ENCODE measurements at regions not wholly inside any gene's neighbourhood (a gene's known extent, or its start where the extent isn't known, plus 50 kb on each side); places are given as distances from the start of the nearest gene placed in this dataset.
"Not testable (repeated sequence)": the region's sequence is repeated elsewhere in the genome, so short reads cannot be mapped to it uniquely, and the experiment has no call there.

DNA sequence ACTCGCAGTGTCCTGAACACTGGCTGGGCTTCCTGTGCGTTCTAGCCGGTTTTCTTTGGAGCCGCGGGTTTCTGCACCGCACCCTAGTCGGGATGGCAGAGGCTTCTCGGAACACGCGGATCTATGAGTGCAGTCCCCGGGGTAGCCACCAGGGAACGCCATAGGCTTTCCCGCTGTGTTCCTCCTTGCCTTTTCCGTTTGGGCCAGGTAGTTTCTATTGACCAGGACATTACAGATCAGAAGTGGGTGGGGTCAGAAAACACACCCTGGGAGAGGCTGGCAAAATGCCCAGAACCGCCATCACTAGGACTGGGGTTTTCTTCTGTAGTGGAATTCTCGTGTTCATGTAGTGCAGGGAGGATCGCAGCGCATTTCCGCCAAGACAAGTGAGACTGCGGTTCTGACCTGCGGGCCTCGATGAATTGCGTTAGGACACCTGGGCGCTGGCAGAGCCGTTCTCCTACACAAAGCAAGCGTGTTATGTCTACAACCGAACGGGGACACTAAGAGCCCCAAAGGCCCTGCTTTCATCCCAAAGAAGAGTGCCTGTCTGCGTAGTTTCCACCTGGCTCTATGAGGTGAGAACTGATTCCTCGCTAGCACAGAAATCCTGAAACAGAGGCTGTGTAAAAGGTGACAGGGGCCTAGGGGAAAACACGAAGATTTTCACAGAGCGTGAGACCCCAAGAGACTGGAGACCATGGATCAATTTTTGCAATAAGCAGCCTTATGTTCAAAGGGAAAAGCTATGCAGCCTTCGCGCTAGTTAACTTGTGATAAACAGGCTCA, 121.5 kb downstream of the PPIAL4G start:
- not testable (repeated sequence) for DNase-seq (ENCODE audit: low read depth)

DNA sequence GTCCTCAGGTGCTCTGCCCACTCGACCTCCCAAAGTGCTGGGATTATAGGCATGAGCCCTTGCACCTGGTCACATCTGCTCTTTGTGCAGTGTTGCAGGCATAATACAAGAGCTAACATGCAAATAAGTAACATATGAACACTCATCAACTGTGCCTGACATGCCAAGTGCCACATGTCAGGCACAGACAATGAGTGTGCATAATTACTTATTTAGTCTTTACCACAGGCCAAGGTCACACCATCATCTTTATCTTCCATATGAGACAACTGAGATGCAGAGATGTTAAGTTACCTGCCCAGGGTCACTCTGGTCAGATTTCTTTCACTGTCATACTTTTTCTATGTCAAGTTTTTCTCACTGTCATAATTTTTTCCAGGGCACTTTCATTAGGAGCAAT, 126.1 kb downstream of the PPIAL4G start:
- no peak for DNase-seq (ENCODE audit: low read depth)

DNA sequence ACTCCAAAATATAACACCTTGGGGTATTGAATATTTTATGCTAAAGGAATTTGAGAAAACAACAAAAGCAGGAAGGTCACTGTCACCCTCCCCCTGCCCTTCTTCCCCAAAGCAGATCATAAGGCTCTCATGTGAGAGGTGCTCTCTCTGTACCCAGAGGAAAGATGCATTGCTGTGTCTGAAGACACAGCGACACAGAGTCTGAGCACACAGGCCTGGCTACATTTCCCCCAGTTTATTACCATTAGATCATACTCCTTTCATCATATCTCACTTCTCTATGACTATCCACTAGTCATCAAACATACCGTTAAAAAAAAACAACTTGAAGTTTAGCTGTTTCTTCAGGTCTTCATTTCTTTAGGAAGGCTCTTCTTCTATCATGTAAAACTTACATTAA, 127.1 kb downstream of the PPIAL4G start:
- no peak for DNase-seq (ENCODE audit: low read depth)

DNA sequence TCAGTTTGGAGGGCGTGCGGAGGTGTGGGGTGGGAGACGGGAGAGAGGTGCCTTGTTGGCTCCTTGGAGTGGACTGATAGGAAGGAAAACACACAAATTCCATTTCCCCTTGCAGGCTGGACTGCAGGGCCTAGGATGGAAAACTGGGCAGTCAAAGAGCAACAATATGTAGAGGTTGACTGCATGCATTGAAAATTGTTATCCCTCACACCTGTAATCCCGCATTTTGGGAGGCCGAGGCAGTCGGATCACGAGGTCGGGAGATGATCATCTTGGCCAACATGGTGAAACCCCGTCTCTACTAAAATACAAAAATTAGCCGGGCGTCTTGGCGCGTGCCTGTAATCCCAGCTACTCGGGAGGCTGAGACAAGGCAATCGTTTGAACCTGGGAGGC, 128.2 kb downstream of the PPIAL4G start:
- no peak for DNase-seq (ENCODE audit: low read depth)

DNA sequence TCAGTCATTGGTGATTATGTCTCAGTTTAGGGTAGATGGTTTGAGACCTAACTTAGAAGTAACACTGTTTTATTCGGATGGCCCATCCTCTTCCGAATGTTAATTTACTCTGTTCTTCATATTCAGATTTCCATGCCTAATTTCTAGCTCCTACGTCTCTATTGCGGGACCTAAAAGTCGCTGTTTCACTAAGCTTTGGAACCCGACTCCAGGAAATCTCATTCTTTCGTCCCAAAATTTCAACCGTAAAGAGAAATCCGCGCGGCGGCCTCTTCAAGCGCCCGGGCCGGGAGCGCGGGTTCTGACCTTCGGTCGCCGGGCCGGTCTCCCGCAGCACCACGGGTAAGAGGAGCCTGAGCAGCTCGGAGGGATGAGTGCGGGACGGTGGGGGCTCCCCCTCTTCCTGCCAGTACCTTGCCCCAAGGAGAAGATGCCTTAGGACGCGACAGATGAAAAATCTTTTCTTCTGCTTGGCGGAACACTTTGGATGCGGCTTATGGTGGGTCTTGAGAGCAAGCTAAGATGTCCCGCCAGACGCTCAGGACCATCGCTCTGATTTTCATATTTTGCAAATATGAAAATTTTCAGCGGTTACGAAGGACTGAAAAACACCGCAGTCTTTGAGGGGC, 128.7 kb downstream of the PPIAL4G start:
- no peak for DNase-seq (ENCODE audit: low read depth)

DNA sequence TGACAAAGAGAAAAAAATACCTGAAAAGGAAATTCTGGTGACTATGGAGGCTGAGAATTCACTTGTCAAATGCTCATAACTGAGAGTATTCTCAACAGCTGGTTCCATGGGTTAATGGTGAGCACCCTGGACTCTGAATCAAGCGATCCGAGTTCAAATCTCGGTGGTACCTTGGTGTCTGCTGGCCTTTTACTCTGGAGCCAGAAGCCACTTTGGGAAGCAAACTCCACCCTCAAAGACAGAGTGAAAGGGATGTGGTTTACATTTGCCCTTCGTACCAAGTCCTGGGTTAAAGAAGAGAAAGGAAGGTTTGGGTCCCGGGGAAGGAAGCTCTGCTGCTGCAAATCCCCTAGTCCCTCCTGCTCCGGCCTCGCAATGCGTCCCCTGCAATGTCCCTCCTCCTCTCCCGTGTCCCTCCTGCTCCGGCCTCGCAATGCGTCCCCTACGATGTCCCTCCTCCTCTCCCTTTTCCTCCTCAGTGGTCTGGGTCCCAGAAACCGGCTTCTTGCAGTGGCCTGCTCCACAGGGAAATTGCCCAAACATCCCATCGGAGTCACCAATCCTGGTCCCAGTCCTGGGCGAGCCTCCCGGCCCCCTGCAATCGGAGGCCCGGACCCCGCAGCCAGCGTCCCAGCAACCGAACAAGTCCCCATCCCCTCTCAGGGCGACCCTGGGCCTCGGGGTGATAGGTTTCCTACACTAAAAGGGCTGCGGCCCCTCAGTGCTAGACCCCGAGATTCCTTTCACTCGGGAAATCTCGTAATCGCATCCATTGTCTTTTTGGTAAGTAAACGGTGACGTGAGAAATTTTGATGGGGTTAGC, 129.4 kb downstream of the PPIAL4G start:
- DNase-seq (ENCODE audit: low read depth), result peak; percentile 49

DNA sequence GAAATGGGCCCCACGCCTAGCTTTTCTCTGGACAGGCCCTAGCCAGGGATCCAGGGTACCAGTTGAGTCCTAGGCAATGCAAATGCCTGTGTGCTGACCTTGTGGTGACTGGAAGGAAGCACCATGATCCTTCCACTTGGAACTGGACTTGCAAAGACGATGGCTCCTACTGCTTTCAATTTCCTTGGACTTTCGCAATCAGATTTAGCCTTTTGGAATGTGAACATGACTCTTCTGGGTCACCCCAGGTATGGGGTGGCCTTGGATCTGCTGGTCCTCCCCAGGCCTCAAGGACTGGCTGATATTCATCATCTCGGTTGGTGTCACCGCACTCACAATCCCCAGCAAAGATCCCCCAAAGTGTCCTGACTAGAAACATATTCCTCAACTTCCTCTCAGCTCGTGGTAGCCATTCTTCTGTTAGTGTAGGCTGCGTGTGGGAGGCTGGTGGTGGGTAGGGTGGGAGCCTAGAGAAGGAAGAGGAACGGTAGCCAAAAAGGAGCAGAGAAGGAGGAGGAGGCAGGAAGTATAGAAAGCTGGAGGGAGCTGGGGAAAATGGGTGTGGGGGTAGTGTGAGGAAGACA, 130.5 kb downstream of the PPIAL4G start:
- DNase-seq (ENCODE audit: low read depth), result no peak

DNA sequence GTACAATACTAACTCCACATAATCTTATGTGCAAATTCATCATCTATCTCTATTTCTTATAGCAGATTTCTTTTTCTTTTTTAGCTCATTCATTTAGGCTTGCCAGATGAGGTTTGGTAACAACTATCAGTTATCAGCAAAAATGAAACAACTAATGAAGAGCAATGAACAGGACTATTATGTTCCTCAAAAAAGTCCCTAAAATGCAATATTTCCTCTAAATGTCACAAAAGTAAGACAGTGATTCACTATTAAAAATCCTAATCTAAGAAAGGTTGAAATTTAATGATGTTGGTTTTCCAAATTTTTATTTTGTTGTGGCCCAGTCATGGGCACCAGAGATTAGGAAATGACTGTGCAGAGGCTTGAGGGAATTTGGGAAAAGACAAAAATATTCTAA, 135.3 kb downstream of the PPIAL4G start:
- no peak for DNase-seq (ENCODE audit: low read depth)

DNA sequence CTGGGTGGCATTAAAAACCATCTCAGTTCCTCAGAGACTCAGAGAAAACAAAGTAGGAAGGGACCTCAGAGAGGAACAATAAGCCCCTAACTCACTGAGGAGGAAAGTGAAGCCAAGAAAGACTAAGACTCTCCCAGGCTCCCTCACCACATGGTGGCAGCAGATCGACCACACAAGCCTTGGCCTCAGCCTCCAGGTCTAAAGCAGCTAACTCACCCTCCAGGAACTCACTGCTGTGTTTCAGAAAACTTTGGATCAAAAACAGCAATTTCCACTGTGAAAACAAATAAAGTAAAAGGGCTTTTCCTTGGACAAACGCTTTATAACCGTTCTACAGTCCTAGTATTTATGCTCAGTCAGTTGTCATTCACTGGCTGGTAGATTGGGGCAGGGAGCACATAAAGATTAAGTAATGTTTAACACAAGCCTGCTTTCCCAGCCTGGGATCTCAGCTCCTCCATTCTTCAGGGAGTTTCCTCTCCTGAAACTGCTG, 137.4 kb downstream of the PPIAL4G start:
- DNase-seq (ENCODE audit: low read depth), result peak; percentile 36

DNA sequence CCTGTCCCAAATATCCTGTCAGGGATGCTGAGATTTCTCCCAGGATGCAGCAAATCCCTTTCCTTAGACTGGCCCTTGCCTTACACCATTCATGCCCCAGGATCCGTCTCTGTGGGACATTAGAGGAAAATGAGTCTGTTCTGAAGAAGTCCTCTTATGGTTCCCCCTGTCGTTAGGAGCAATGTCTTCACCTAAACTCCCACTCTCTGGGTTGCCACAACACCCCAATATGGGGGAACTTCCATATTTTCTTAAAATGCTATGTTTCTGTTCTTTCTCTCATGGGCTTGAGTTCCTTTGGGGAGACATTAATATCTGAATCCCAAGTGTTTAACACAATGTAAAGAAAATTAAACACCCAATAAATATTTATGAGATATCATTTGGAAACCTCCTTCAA, 138.5 kb downstream of the PPIAL4G start:
- not testable (repeated sequence) for DNase-seq (ENCODE audit: low read depth)

DNA sequence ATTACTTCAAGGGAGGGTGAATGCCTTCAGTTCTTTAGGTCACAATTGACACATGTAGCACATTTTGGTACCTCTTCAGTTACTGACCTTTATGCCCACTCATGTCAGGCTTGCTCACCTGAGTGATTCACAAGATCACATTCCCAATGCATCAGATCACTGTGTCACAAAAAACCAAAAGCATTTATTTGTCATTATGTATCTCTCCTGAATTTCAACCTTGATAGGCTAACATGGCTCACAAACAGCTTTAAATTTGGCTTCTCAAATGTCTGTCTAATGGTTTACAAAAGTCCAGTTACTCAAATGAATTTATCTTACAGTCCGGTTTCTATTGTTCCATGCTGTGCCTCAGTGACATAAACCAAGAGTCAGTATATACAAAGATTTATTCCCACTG, 141.4 kb downstream of the PPIAL4G start:
- DNase-seq (ENCODE audit: low read depth), result not testable (repeated sequence)

DNA sequence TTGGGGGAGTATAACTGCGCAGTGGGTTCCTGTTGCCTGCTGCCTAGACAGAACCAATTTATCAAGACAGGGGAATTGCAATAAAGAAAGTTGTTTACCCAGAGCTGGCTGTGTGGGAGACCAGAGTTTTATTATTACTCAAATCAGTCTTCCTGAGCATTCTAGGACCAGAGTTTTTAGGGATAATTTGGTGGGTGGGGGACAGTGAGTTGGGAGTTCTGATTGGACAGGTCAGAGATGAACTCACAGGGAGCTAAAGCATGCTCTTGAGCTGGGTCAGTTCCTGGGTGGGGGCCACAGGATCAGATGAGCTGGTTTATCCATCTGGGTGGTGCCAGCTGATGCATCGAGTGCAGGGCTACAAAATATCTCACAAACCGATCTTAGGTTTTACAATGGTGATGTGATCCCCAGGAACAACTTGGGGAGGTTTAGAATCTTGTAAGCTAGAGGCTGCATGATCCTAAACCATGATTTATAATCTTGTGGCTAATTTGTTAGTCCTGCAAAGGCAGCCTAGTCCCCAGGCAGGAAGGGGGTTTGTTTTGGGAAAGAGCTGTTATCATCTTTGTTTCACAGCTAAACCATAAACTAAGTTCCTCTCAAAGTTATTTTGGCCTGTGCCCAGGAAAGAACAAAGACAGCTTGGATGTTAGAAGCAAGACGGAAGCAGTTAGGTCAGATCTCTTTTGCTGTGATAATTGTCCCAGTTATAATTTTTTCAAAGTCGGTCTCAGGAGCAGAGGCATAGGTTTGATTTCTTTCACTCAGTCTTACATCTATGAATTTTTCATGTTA, 146.8 kb downstream of the PPIAL4G start:
- not testable (repeated sequence) for DNase-seq (ENCODE audit: low read depth)

DNA sequence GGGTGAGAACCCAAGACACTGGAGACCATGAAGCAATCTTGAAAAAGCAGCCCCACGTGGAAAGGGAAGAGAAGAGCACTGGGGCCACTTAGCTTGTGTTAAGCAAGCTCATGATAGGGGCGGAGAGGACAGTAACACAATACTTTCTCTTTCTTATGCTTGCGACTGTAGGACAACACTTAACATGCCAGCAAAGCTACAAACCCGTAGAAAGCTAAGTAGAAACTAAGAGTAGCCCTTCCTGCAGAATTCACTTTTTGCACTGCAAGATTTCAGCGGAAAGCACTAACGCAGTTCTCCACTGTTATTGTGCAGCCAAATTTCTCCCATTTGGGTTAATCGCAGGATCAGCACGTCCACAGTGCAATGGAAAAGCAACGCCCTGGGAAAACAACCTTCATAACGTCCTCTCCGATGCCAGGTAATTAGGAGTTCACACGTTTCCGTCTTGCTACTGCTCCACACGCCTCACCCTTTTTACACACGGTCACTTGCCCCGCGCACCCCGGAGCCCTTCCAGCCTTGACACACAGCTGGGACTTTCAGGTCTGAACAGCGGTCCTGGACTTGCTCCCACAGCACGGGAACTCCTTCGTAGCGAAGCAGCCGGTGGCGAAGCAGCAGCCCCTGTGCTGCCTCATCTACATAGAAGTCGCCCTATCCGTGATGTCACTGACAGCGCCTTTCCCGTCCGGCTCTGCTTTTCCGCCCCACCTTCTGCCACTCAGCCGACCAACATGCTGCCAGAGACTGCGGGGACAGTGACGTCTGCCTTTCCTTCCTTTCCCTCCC, 148.6 kb downstream of the PPIAL4G start:
- DNase-seq (ENCODE audit: low read depth), result peak; percentile 83

DNA sequence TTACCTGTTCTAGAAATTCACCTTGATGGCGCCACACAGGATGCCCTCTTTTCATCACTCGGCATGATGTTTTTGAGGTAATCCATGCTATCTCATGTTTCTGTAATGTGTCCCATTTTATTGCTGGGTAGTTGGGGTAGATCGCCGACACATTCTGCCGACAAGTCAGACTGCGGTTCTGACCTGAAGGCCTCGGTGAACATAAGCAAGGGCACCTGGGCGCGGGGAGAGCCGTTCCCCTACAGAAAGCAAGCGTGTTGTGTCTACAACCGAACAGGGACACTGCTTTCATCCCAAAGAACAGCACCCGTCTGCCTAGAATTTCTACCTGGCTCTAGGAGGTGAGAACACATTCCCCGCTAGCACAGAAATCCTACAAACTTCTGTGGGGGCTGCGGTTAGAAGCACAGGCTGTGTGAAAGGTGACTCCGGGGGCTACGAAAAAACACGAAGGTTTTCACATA, 149.2 kb downstream of the PPIAL4G start:
- no peak for DNase-seq (ENCODE audit: low read depth)

DNA sequence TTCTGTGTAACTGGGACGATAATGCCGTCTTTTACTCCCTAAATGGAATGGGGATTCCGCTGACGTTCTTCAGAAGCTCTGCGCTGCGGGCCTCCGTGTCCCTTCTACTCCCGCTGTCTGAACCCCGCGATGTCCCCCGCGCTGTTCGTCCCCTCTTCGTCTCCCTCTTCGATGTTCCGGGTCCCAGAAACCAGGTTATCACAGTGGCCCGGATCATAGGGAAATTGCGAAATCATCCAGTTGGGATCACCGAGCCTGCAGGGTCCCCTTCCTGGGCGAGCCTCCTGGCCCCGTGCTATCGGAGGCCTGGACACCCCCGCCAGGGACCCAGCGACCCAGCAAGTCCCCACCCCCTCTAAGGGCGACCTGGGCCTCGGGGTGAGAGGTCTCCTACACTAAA, 154.2 kb downstream of the PPIAL4G start:
- DNase-seq (ENCODE audit: low read depth), result no peak

DNA sequence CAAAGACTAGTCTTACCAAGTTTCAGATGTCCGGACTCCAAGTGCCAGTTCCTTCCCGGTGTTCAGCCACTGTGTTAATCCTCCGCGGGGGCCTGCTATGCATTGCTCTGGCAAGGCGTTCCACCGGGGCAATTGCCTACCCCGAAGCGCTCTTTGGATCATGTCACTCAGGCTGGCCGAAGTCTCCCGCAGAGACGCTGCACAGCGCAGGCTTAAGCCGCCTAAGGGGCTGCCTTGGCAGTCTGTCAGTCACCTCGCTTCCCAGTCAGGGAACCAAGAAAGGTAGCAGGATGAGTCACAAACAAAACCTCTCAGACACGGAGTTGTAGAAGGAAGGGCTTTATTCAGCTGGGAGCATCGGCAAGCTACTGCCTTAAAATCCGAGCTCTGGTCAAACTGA, 158.1 kb downstream of the PPIAL4G start:
- not testable (repeated sequence) for DNase-seq (ENCODE audit: low read depth)

DNA sequence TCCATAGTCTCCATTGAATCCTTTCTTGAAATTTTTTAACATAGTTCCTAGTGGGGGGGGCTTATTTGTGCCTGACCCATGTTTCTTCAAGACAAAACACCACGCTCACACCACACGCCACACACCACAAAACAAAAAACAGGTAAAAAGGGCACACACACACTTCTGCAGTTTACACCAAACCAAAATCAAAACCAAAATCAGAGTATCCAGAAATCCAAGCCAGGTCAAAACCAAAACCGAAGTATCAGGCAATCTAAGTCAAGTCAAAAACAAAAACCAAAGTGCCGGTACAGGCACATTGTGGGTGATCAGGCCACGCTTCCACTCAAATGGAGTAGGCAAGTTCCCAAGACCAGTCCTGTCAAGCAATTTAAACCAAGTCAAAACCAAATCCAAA, 158.6 kb downstream of the PPIAL4G start:
- DNase-seq (ENCODE audit: low read depth), result not testable (repeated sequence)

DNA sequence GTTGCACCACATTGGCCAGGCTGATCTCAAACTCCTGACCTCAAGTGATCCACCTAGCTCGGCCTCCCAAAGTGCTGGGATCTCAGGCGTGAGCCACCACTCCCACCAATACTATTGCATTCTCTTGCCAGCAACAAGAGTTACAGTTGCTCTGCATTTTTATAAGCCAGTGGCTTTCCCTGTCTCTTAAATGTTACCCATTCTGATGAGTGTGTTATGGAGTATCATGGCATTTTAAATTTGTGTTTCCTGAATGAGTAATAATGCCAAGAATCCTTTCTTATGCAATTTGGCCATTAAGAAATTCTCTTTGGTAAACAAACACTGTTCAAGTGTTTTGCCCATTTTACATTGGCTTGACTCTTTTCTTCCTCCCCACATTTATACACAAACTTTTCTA, 163.0 kb downstream of the PPIAL4G start:
- DNase-seq (ENCODE audit: low read depth), result not testable (repeated sequence)

DNA sequence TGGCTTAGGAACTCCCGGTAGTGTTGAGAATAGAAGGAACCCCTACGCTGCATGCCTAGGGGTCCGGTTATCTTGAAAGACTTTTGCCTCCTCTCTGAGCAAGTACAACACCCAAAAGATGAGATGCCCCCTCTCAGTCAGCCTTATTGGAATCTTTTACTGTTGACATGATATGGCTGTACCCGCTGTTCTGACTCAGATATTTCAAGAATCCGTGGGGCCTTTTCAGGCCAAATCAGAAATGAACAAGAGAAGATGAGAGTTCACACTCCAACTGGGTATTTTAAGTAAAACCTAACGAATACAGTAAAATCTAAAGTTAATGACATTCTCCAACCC, 164.2 kb downstream of the PPIAL4G start:
- no peak for DNase-seq (ENCODE audit: low read depth)
